Breast epithelium (tissue), 3 donors: ENCODE measurements at regions not wholly inside any gene's neighbourhood (a gene's known extent, or its start where the extent isn't known, plus 50 kb on each side); places are given as distances from the start of the nearest gene placed in this dataset.

Experiments
- CTCF ChIP-seq, 3 donors: fragments of 450-650 bp; IDR thresholded peaks; one replicate each; pipeline ENCODE4 v1.5.1; 2016 to 2017; ENCODE audit warnings: antibody characterized with exemption in 3 of 3, mild to moderate bottlenecking in 3 of 3, moderate library complexity in 3 of 3
- POLR2A ChIP-seq: fragments of 450-650 bp; IDR thresholded peaks from one replicate; pipeline ENCODE4 v1.6.1; 2016; ENCODE audit warnings: antibody characterized with exemption, mild to moderate bottlenecking, moderate library complexity

- TF ChIP-seq CTCF (IDR thresholded peaks at IDR 0.05) (no peak), POLR2A (no peak)
These were observed 70.5 kb upstream of the DIO3 start for GRCh38 chr14:101490771-101491170.
